Keratinocyte (primary cell): ENCODE measurements at regions not wholly inside any gene's neighbourhood (a gene's known extent, or its start where the extent isn't known, plus 50 kb on each side); places are given as distances from the start of the nearest gene placed in this dataset.

Source experiments
- CTCF ChIP-seq, 3 experiments: IDR thresholded peaks in 1 of 3; conservative IDR thresholded peaks in 1 of 3; optimal IDR thresholded peaks in 1 of 3; 2 replicates in 2 of 3; 3 replicates in 1 of 3; pipeline versions ENCODE3 to v1.5.1; 2011; ENCODE audit warnings: low read length in 3 of 3, mild to moderate bottlenecking in 3 of 3, moderate library complexity in 2 of 3, control low read depth in 1 of 3, inconsistent platforms in 1 of 3; ENCODE audit not compliant: insufficient read depth in 2 of 3; ENCODE audit errors: extremely low read depth in 1 of 3
- EZH2 ChIP-seq: IDR thresholded peaks from one replicate; pipeline ENCODE4 v1.6.1; 2012; ENCODE audit warnings: inconsistent platforms, mild to moderate bottlenecking, low read length, moderate library complexity

DNA sequence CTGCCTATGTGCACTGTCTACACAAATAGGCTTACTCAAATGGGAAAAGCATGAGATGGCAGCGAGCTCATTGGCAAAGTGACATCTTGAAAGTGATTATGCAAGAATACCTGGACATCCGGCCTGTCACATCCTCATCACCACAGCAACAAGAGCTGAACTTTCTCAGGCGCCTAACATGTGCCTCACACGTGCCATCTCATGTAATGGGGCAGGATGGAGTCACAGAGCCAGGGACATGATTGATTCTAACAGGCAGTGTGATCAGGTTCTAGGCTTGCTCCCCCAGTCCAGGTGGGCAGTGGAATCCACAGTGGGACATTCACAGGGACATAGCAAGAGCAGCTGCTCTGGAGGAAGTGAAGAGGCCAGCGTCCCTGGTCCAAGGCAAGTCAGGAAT, 192.3 kb upstream of the SSTR4 start:
- no peak for TF ChIP-seq CTCF (optimal IDR thresholded peaks at IDR 0.05 in 1 of 3, IDR thresholded peaks at IDR 0.05 in 1 of 3, conservative IDR thresholded peaks at IDR 0.05 in 1 of 3; ENCODE audit: extremely low read depth in 1 of 3, insufficient read depth in 2 of 3, low read length in 3 of 3)
- TF ChIP-seq EZH2: no peak
